Esophagus (tissue), 2 donors: ENCODE measurements at regions not wholly inside any gene's neighbourhood (a gene's known extent, or its start where the extent isn't known, plus 50 kb on each side); places are given as distances from the start of the nearest gene placed in this dataset.

ENCODE experiments used
- H3K27ac ChIP-seq, 2 donors: one replicate each; pipeline ENCODE4 v1.5.1; 2013; ENCODE audit warnings: low read depth in 2 of 2, mild to moderate bottlenecking in 2 of 2, inconsistent platforms in 1 of 2, low read length in 1 of 2, moderate library complexity in 1 of 2
- H3K27me3 ChIP-seq, 2 donors: one replicate each; pipeline ENCODE4 v1.6.1; 2013; ENCODE audit warnings: low read length in 2 of 2, control low read depth in 1 of 2, mild to moderate bottlenecking in 1 of 2; ENCODE audit not compliant: insufficient read depth in 2 of 2, control insufficient read depth in 1 of 2
- H3K36me3 ChIP-seq, 2 donors: one replicate each; pipeline ENCODE4 v1.6.1; 2013; ENCODE audit warnings: low read length in 1 of 2; ENCODE audit not compliant: control insufficient read depth in 2 of 2, insufficient read depth in 2 of 2
- H3K4me1 ChIP-seq, 2 donors: one replicate each; pipeline ENCODE4 v1.6.1; 2013; ENCODE audit warnings: low read length in 1 of 2; ENCODE audit not compliant: control insufficient read depth in 2 of 2, insufficient read depth in 2 of 2
- H3K4me3 ChIP-seq, 2 donors: one replicate each; pipeline ENCODE4 v1.5.1; 2013; ENCODE audit warnings: low read length in 2 of 2, mild to moderate bottlenecking in 2 of 2, low read depth in 1 of 2, moderate library complexity in 1 of 2
- H3K9me3 ChIP-seq, 2 donors: one replicate each; pipeline ENCODE4 v1.6.1; 2013; ENCODE audit warnings: mild to moderate bottlenecking in 2 of 2, low read depth in 1 of 2, low read length in 1 of 2, moderate library complexity in 1 of 2; ENCODE audit not compliant: control insufficient read depth in 2 of 2, insufficient read depth in 1 of 2
- WGBS, 2 donors: extraction: QIAGEN DNeasy Blood & Tissue Kit; methylation state at CpG; one replicate each; pipeline ENCODE4 v1.1.7; 2013; 5-methylcytosine and 5-hydroxymethylcytosine counted together
- donor health status: healthy with polysubstance abuse.
- donor health status: Bipolar disorder and iron deficiency.

DNA sequence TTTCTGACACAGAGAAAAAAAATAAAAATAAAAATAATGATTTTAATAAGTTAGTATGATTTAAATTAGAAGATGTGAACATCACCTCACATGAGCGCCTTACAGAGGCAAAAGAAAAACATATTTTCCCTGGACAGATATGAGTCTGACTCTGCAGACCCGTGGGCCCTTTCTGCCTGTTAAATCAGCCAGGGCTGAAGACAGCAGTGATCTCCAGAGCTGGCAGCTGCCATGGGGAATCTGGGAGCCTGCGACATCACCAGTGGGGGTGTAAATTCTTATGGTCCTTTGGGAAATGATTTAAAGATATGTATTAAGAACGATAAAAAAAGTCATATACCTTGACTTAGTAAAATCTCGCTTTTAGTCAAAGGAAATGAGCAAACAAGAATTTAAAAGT lies 65.7 kb upstream of the FOXF1 start:
- WGBS, 2 donors = 62 to 63% methylated on average over 5 of the region's 5 CpGs
- Histone ChIP-seq H3K27ac (no peak overlapping the region), H3K4me1 (peaks cover 3 to 5% of the 10 kb centered on the region in 2 donors), H3K27me3 (no peaks in the 10 kb centered on the region), H3K9me3 (peaks cover 0 to 3% of the 10 kb centered on the region in 2 donors), H3K36me3 (no peaks in the 10 kb centered on the region), H3K4me3 (no peak overlapping the region)

DNA sequence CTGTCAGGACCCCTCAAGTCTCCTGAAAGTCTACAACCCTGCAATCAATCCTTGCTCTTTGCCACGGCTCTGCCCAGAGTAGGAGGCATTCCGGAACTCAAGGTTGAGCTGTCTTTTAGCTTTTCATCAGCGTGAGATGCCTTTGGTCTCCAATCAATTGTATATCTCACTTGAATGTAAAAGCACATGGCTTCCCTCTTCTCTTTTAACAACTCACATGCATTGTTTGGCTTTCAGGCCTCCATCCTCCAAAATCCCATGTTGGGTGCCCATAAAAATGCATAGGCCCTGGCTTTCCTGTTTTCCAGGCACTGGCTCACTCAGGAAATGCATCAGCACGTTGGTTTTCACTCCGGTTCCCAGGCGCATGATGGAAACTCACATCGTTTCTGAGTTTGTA lies 64.0 kb upstream of the FOXF1 start:
- Histone ChIP-seq H3K36me3 (no peaks in the 10 kb centered on the region), H3K27ac (no peak overlapping the region), H3K27me3 (no peaks in the 10 kb centered on the region), H3K4me3 (no peak overlapping the region), H3K4me1 (peaks cover 3 to 5% of the 10 kb centered on the region in 2 donors), H3K9me3 (peaks cover 0 to 5% of the 10 kb centered on the region in 2 donors)
- WGBS, 2 donors = 80 to 81% methylated on average over 7 of the region's 7 CpGs

- 76 to 89% methylated on average over 3 of the region's 3 CpGs for WGBS, 2 donors
- peaks cover 0 to 5% of the 10 kb centered on the region in 2 donors for H3K4me1 ChIP-seq
- peaks cover 0 to 5% of the 10 kb centered on the region in 2 donors for H3K9me3 ChIP-seq
- H3K36me3 ChIP-seq = no peaks in the 10 kb centered on the region
- H3K4me3 ChIP-seq = no peak overlapping the region
- H3K27ac ChIP-seq = no peak overlapping the region
- H3K27me3 ChIP-seq = no peaks in the 10 kb centered on the region
Measured at GRCh38 chr16:86447228-86447627, 63.1 kb upstream of the FOXF1 start.

DNA sequence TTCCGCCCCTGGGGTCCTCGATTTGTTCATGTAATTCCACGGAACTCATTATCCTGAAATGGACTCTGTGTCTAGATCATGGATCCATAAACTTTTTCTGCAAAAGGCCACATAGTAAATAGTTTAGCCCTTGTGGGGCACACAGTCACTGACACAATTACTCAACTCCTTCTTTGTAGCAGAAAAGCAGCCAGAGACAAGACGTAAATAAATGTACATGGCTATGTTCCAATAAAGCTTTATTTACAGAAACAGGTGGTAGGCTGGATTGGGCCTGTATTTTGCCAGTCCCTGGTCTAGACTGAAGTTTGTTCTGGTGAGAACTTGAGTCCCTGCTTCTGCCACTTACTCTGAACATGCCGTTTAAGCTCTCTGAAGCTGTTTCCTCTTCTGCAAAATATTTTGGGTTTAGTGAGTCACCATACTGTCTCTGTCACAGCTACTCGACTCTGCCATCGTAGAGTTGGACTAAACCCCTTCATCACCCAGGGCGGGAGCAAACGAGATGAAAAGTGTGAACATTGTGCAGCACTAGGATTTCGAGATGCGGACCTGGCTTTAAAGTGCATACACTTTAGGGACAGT lies 61.9 kb upstream of the FOXF1 start:
- 71% methylated on average over 11 of the region's 11 CpGs for WGBS, 2 donors
- Histone ChIP-seq H3K27ac (no peak overlapping the region), H3K4me3 (no peak overlapping the region), H3K4me1 (peaks cover 0 to 2% of the 10 kb centered on the region in 2 donors), H3K36me3 (no peaks in the 10 kb centered on the region), H3K9me3 (peaks cover 0 to 5% of the 10 kb centered on the region in 2 donors), H3K27me3 (no peaks in the 10 kb centered on the region)

DNA sequence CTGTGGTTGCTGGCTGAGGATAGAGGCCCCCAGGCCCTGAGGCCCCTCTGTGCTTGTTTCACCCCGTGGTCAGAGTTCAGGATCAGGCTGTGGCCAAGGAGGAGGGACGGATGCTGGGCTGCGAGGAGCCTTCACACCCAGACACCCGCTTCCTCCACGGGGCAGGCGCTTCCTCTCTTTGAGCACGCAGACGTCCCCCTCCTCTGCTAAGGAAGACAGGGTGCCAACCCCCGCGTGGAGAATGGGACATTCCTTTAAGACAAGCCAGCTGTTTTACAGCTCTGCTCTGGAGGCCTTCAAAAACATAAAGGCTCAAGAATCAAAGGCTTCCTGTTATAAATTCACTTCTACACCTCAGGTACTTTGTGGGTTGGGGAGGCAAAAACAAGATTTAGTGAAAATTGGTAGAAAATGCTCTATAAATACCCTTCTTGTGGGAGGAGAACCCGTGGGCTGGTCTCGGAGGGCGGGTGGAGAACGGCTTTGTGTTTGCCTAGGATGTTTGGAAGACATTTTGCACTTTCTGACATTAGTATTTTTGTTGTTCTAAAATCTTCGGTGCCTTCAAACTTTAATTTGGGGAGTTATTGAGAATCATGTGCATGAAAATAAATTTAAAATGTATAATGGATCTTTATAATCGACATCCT lies 60.8 kb upstream of the FOXF1 start:
- H3K36me3 ChIP-seq = no peaks in the 10 kb centered on the region
- H3K9me3 ChIP-seq = peaks cover 0 to 7% of the 10 kb centered on the region in 2 donors
- H3K4me1 ChIP-seq = peaks cover 0 to 2% of the 10 kb centered on the region in 2 donors
- WGBS, 2 donors = 56 to 61% methylated on average over 16 of the region's 16 CpGs
- no peak overlapping the region for H3K27ac ChIP-seq
- H3K4me3 ChIP-seq = no peak overlapping the region
- H3K27me3 ChIP-seq = no peaks in the 10 kb centered on the region

DNA sequence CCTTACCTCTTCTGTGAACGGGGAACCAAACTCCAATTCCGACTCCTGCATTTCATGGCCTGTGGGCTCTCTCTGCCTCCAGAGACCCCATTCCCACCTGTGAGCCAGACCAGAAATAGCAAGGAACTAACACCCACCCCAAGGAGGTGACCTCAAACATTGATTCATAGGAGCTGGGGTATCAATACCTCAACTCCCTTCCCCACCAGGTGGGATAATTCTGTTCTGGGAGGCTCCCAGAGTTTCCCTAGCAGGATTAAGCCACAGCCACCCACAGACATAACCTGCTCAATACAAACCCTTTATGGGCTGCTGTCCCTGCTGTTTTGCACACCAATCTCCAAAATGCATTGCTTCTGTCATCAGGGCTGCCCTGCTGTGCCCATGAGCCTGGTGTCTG lies 59.6 kb upstream of the FOXF1 start:
- WGBS, 2 donors = 89 to 96% methylated on average over 2 of the region's 2 CpGs
- Histone ChIP-seq H3K4me3 (no peak overlapping the region), H3K27me3 (no peaks in the 10 kb centered on the region), H3K27ac (no peak overlapping the region), H3K4me1 (peaks cover 0 to 2% of the 10 kb centered on the region in 2 donors), H3K9me3 (peaks cover 0 to 7% of the 10 kb centered on the region in 2 donors), H3K36me3 (no peaks in the 10 kb centered on the region)

GRCh38 chr16:86452451-86452850 lies 57.9 kb upstream of the FOXF1 start:
- Histone ChIP-seq H3K4me3 (no peak overlapping the region), H3K4me1 (peaks cover 0 to 2% of the 10 kb centered on the region in 2 donors), H3K9me3 (peaks cover 0 to 7% of the 10 kb centered on the region in 2 donors), H3K36me3 (no peaks in the 10 kb centered on the region), H3K27me3 (no peaks in the 10 kb centered on the region), H3K27ac (no peak overlapping the region)
- WGBS, 2 donors = 69 to 77% methylated on average over 2 of the region's 2 CpGs

DNA sequence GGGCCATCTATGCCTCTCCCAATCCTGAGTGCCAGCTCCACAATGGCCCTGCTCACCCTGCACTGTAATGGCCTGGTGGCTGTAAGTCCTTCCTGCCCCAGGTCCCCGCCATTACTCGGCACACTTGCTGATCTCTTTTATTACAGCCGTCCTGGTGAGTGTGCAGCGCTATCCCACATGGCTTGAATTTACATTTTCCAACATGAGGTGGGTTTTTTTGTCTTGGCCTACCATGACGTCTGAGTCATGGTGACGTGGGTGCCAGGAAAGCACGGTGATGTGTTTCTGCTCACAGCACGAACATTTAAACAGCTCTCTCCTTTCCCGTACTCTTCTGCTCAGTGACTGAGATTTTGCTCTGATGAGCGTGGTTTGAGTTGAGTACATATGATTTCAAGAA lies 55.2 kb upstream of the FOXF1 start:
- H3K27me3 ChIP-seq = no peaks in the 10 kb centered on the region
- no peak overlapping the region for H3K27ac ChIP-seq
- 78 to 84% methylated on average over 10 of the region's 10 CpGs for WGBS, 2 donors

DNA sequence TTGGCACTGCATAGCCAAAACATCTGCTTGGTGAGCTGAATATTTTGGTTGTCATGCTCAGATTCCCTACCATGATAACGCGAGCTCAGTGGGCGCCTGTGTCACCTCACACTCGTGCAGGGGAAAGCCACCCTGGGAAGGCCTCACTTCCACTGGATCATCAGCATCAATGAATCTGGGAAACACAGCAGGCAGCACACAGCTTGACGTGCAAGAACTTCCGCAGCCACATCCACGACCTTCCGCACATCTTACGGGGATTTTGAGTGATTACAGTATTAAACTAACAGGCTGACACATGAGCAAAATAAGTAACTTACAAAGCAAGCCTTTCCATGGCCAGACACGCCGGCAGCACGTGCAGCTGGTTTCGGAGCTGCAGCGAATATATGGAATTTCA lies 54.7 kb upstream of the FOXF1 start:
- Histone ChIP-seq H3K27ac (no peak overlapping the region), H3K9me3 (peaks cover 0 to 4% of the 10 kb centered on the region in 2 donors), H3K27me3 (no peaks in the 10 kb centered on the region), H3K4me1 (peaks cover 0 to 2% of the 10 kb centered on the region in 2 donors), H3K36me3 (no peaks in the 10 kb centered on the region), H3K4me3 (no peak overlapping the region)
- WGBS, 2 donors = 77 to 78% methylated on average over 14 of the region's 14 CpGs

More for the DNA sequence above, 55.2 kb upstream of the FOXF1 start:
- Histone ChIP-seq H3K4me3 (no peak overlapping the region), H3K4me1 (peaks cover 0 to 2% of the 10 kb centered on the region in 2 donors), H3K9me3 (peaks cover 0 to 4% of the 10 kb centered on the region in 2 donors), H3K36me3 (no peaks in the 10 kb centered on the region)
